IMR-90 (cell line): ENCODE measurements at regions not wholly inside any gene's neighbourhood (a gene's known extent, or its start where the extent isn't known, plus 50 kb on each side); places are given as distances from the start of the nearest gene placed in this dataset.

Experiments used
- ATAC-seq: fragments of 200-7000 bp; cut with Tn5 transposase; 2 replicates; pipeline ENCODE4 v1.9.1; 2020; ENCODE audit warnings: low read depth, mild to moderate bottlenecking, moderate library complexity
- BruUV-seq: library from RNA; stranded (reverse); fragments of 400-500 nt; replicated peaks from 2 replicates; lab custom pipeline; 2021; lab: Mats Ljungman, UMichigan
- CTCF ChIA-PET: fragments of 300-600 bp; formaldehyde crosslinking; extraction: SDS; loops from one replicate; lab custom pipeline; 2021; ENCODE audit warnings: antibody characterized with exemption; lab: Yijun Ruan, JAX
- POLR2A ChIA-PET: fragments of 300-600 bp; sonication (Branson Sonifier 250); formaldehyde crosslinking; loops from one replicate; lab custom pipeline; 2022; ENCODE audit warnings: antibody characterized with exemption; ENCODE audit not compliant: unreplicated experiment; lab: Charles Lee
- DNase-seq: peaks from one replicate; pipeline ENCODE4 v3.0.0; 2013
- H2AFZ ChIP-seq: replicated peaks from 2 replicates; pipeline ENCODE3; 2013; ENCODE audit warnings: low read length, mild to moderate bottlenecking; ENCODE audit not compliant: poor library complexity
- H2AK5ac ChIP-seq: 2 replicates; pipeline ENCODE4 v1.6.1; 2013; ENCODE audit warnings: low read depth, low read length, inconsistent platforms
- H2AK9ac ChIP-seq: replicated peaks from 2 replicates; pipeline ENCODE3; 2013; ENCODE audit warnings: mild to moderate bottlenecking, low read depth, low read length, moderate library complexity; ENCODE audit not compliant: poor library complexity
- H2BK120ac ChIP-seq: 2 replicates; pipeline ENCODE4 v1.6.1; 2013; ENCODE audit warnings: low read depth, low read length, inconsistent platforms
- H2BK15ac ChIP-seq: 3 replicates; pipeline ENCODE4 v1.6.1; 2013; ENCODE audit warnings: low read depth, low read length, inconsistent platforms
- H2BK20ac ChIP-seq: 2 replicates; pipeline ENCODE4 v1.6.1; 2013; ENCODE audit warnings: low read depth, mild to moderate bottlenecking, inconsistent platforms, low read length, moderate library complexity
- H2BK5ac ChIP-seq: 2 replicates; pipeline ENCODE4 v1.6.1; 2013; ENCODE audit warnings: mild to moderate bottlenecking, low read depth, low read length, inconsistent platforms; ENCODE audit not compliant: poor library complexity, severe bottlenecking
- H3K14ac ChIP-seq: replicated peaks from 2 replicates; pipeline ENCODE4 v1.6.1; 2013; ENCODE audit warnings: low read depth, low read length, inconsistent platforms
- H3K18ac ChIP-seq: 2 replicates; pipeline ENCODE4 v1.6.1; 2013; ENCODE audit warnings: low read depth, low read length, control low read depth
- H3K23ac ChIP-seq: 2 replicates; pipeline ENCODE4 v1.6.1; 2013; ENCODE audit warnings: low read depth, low read length, inconsistent platforms
- H3K27ac ChIP-seq: 2 replicates; pipeline ENCODE4 v1.5.1; 2013; ENCODE audit warnings: mild to moderate bottlenecking, control low read depth, low read length; ENCODE audit not compliant: insufficient read depth
- H3K27me3 ChIP-seq: 2 replicates; pipeline ENCODE4 v1.6.1; 2013; ENCODE audit warnings: low read length; ENCODE audit not compliant: control insufficient read depth, insufficient read depth
- H3K36me3 ChIP-seq: 2 replicates; pipeline ENCODE4 v1.6.1; 2013; ENCODE audit warnings: low read length, mixed read lengths; ENCODE audit not compliant: control insufficient read depth, insufficient read depth
- H3K4ac ChIP-seq: 2 replicates; pipeline ENCODE4 v1.6.1; 2013; ENCODE audit warnings: low read depth, low read length, inconsistent platforms
- H3K4me1 ChIP-seq: 2 replicates; pipeline ENCODE4 v1.6.1; 2013; ENCODE audit warnings: low read length, mixed read lengths; ENCODE audit not compliant: control insufficient read depth, insufficient read depth
- H3K4me2 ChIP-seq: 2 replicates; pipeline ENCODE4 v1.6.1; 2013; ENCODE audit warnings: low read depth, mild to moderate bottlenecking, control low read depth, low read length, moderate library complexity
- H3K4me3 ChIP-seq: 2 replicates; pipeline ENCODE4 v1.5.1; 2013; ENCODE audit warnings: low read depth, mild to moderate bottlenecking, control low read depth, low read length, moderate library complexity; ENCODE audit not compliant: insufficient read depth
- H3K56ac ChIP-seq: 2 replicates; pipeline ENCODE4 v1.6.1; 2013; ENCODE audit warnings: low read length, inconsistent platforms; ENCODE audit not compliant: insufficient read depth; ENCODE audit errors: extremely low read depth
- H3K79me1 ChIP-seq, 2 experiments: 2 replicates each; pipeline ENCODE4 v1.6.1; 2013; ENCODE audit warnings: low read length in 2 of 2, inconsistent platforms in 1 of 2, low read depth in 1 of 2
- H3K9ac ChIP-seq: 2 replicates; pipeline ENCODE4 v1.6.1; 2013; ENCODE audit warnings: low read depth, low read length, control low read depth
- H3K9me1 ChIP-seq: 2 replicates; pipeline ENCODE4 v1.6.1; 2013; ENCODE audit warnings: low read length, inconsistent platforms; ENCODE audit not compliant: insufficient read depth
- H3K9me3 ChIP-seq: 2 replicates; pipeline ENCODE4 v1.6.1; 2013; ENCODE audit warnings: low read length; ENCODE audit not compliant: control insufficient read depth, insufficient read depth
- H4K20me1 ChIP-seq: 2 replicates; pipeline ENCODE4 v1.6.1; 2013; ENCODE audit warnings: low read length, inconsistent platforms; ENCODE audit not compliant: insufficient read depth
- H4K5ac ChIP-seq: 2 replicates; pipeline ENCODE4 v1.6.1; 2013; ENCODE audit warnings: mild to moderate bottlenecking, low read depth, low read length, control low read depth
- H4K8ac ChIP-seq, 2 experiments: 2 replicates each; pipeline ENCODE4 v1.6.1; 2013; ENCODE audit warnings: low read depth in 2 of 2, low read length in 2 of 2, control low read depth in 1 of 2, inconsistent platforms in 1 of 2
- H4K91ac ChIP-seq: 2 replicates; pipeline ENCODE4 v1.6.1; 2013; ENCODE audit warnings: low read depth, low read length, inconsistent platforms; ENCODE audit not compliant: insufficient read depth
- CTCF ChIP-seq: conservative IDR thresholded peaks from 2 replicates; pipeline ENCODE4 v1.5.1; 2012; ENCODE audit warnings: mild to moderate bottlenecking, low read depth, low read length, improper control_type of control experiment
- WGBS, 2 experiments: methylation state at CpG; one replicate each; pipeline versions ENCODE4 v1.1.5 to v1.1.7; 2013; ENCODE audit warnings: missing lambda C conversion rate in 2 of 2; ENCODE audit not compliant: insufficient read length in 1 of 2; ENCODE audit errors: extremely low coverage in 2 of 2; 5-methylcytosine and 5-hydroxymethylcytosine counted together
- dilution Hi-C: fragments of 300-500 bp; cut with HindIII; formaldehyde crosslinking; loops from one replicate; pipeline ENCODE4 v1.14.3; 2018; ENCODE audit warnings: low sequenced_read_pairs; ENCODE audit not compliant: unreplicated experiment
- in situ Hi-C: fragments of 300-500 bp; cut with MboI; formaldehyde crosslinking; loops from 3 replicates; pipeline ENCODE4 v1.14.3; 2019; ENCODE audit warnings: low sequenced_read_pairs, inconsistent platforms, mixed read lengths
- intact Hi-C: fragments of 100-400 bp; cut with micrococcal nuclease; formaldehyde crosslinking; loops from 2 replicates; pipeline ENCODE4 v1.10.0; 2022

- H2AK9ac ChIP-seq: no peak overlapping the region
- no peak overlapping the region for H3K4me2 ChIP-seq
- peaks cover 2% of the 10 kb centered on the region; the same call in 1 of the 2 replicates for H3K4me1 ChIP-seq
- no peak overlapping the region for H4K8ac ChIP-seq
- H2BK120ac ChIP-seq: no peak overlapping the region
- H3K23ac ChIP-seq: no peak overlapping the region
- no peaks in the 10 kb centered on the region for H3K9me3 ChIP-seq
- H3K18ac ChIP-seq: no peak overlapping the region
- no TSS peak for BruUV-seq
- ChIA-PET CTCF (no interaction called here), POLR2A (no interaction called here)
- H2AK5ac ChIP-seq: no peak overlapping the region
- no peak overlapping the region for H2BK5ac ChIP-seq
- no peak overlapping the region for H3K14ac ChIP-seq
- H4K20me1 ChIP-seq: no peaks in the 10 kb centered on the region
- WGBS, 2 experiments: no CpG with 5 or more reads among the region's 2 CpGs
- no peak overlapping the region for H3K56ac ChIP-seq
- intact Hi-C loops: no loop called here
- no peaks in the 10 kb centered on the region for H3K36me3 ChIP-seq
- no peak for TF ChIP-seq CTCF
- no peak overlapping the region for H2AFZ ChIP-seq
- H2BK20ac ChIP-seq: no peak overlapping the region
- in situ Hi-C loops: no loop called here
- H3K4ac ChIP-seq: no peak overlapping the region
- H3K27ac ChIP-seq: no peak overlapping the region
- peaks cover 4% of the 10 kb centered on the region; the same call in 1 of the 2 replicates for H3K9me1 ChIP-seq
- no peak overlapping the region for H2BK15ac ChIP-seq
- no peak overlapping the region for H3K9ac ChIP-seq
- no peak overlapping the region for H4K5ac ChIP-seq
- no peaks in the 10 kb centered on the region for H3K27me3 ChIP-seq
- DNase-seq (no peak), ATAC-seq (no peak)
- no peaks in the 10 kb centered on the region for H3K79me1 ChIP-seq
- dilution Hi-C loops: no loop called here
- H3K4me3 ChIP-seq: no peak overlapping the region
- H4K91ac ChIP-seq: no peak overlapping the region
Measured at GRCh38 chr12:25797386-25797785, 161.1 kb upstream of the RASSF8 start.
